ENCODE measurements at regions not wholly inside any gene's neighbourhood (a gene's known extent, or its start where the extent isn't known, plus 50 kb on each side); places are given as distances from the start of the nearest gene placed in this dataset.
"Not testable (repeated sequence)": the region's sequence is repeated elsewhere in the genome, so short reads cannot be mapped to it uniquely, and the experiment has no call there.

GRCh38 chr2:92072461-92073035 is 2798.7 kb upstream of the TEKT4 start:
- TF ChIP-seq POLR2A (IDR thresholded peaks at IDR 0.05) (no peak), CTCF (IDR thresholded peaks at IDR 0.05) (no peak), POLR2AphosphoS5 (IDR thresholded peaks at IDR 0.05) (no peak), EP300 (IDR thresholded peaks at IDR 0.05) (no peak)
- intact Hi-C loops (cut with DNase I): no loop called here
- DNase-seq: peak; percentile 25
- Histone ChIP-seq H3K9me3 (peaks cover 0 to 5% (median 1%) of the 10 kb centered on the region in 4 donors), H3K27me3 (no peaks in the 10 kb centered on the region), H3K36me3 (no peaks in the 10 kb centered on the region), H3K4me1 (no peaks in the 10 kb centered on the region), H3K27ac (no peak overlapping the region), H3K4me3 (no peak overlapping the region)
- 88 to 95% methylated on average over 37 of the region's 37 CpGs for WGBS, 2 donors

DNA sequence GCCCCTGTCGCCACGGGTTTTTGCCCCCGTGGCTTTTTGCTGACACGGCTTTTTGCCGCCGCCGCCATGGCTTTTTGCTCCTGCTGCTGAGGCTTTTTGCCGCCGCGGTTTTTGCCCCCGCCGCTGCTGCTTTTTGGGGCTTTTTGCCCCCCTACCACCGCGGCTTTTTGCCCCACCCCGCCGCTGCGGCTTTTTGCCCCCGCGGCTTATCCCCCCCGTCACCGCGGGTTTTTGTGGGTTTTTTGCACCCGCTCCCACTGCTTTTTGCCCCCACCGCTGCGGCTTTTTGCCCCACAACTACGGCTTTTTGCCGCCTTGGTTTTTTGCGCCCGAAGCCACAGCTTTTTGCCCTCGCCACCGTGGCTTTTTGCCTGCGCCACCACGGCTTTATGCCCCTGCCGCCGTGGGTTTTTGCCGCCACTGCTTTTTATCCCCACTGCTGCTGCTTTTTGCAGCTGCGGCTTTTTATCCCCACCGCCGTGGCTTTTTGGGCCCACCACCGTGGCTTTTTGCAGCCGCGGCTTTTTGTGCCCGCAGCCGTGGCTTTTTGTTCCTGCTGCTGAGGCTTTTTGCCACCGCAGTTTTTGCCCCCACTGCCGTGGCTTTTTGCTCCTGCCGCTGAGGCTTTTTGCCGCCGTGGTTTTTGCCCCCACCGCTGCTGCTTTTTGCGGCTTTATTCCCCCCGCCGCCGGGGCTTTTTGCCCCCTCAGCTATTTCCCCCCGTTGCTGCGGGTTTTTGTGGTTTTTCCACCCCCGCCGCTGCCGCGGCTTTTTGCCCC is 2798.0 kb upstream of the TEKT4 start:
- H3K4me3 ChIP-seq: no peak overlapping the region
- intact Hi-C loops (cut with DNase I): no loop called here
- no peaks in the 10 kb centered on the region for H3K36me3 ChIP-seq
- peak; percentile 54 for DNase-seq
- no peaks in the 10 kb centered on the region for H3K4me1 ChIP-seq
- 94 to 97% methylated on average over 60 of the region's 60 CpGs for WGBS, 2 donors
- TF ChIP-seq POLR2AphosphoS5 (IDR thresholded peaks at IDR 0.05) (no peak), CTCF (IDR thresholded peaks at IDR 0.05) (no peak), POLR2A (IDR thresholded peaks at IDR 0.05) (no peak), EP300 (IDR thresholded peaks at IDR 0.05) (no peak)
- H3K27ac ChIP-seq: no peak overlapping the region
- H3K9me3 ChIP-seq: peaks cover 0 to 5% (median 1%) of the 10 kb centered on the region in 4 donors
- no peaks in the 10 kb centered on the region for H3K27me3 ChIP-seq

DNA sequence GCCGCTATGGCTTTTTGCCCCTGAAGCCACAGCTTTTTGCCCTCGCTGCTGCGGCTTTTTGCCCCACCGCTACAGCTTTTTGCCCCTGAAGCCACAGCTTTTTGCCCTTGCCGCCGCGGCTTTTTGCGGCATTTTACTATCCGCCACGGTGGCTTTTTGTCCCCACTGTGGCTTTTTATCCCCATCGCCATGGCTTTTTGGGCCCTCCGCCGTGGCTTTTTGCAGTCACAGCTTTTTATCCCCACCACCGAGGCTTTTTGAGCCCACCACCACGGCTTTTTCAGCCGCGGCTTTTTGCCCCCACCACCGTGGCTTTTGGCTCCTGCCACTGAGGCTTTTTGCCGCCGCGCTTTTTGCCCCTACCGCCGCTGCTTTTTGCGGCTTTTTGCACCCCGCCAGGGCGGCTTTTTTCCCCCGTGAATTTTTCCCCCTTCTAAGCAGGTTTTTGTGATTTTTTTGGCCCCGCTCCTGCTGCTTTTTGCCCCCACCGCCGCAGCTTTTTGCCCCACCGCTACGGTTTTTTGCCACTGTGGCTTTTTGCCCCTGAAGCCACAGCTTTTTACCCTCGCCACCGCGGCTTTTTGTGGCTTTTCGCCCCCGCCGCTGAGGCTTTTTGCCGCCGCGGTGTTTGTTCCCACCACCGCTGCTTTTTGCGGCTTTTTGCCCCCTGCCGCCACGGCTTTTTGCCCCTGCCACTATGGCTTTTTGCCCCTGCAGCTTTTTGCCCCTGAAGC is 2797.2 kb upstream of the TEKT4 start:
- H3K4me3 ChIP-seq: no peak overlapping the region
- no peaks in the 10 kb centered on the region for H3K4me1 ChIP-seq
- H3K27ac ChIP-seq: no peak overlapping the region
- no peaks in the 10 kb centered on the region for H3K36me3 ChIP-seq
- no peaks in the 10 kb centered on the region for H3K27me3 ChIP-seq
- DNase-seq: peak; percentile 47
- intact Hi-C loops (cut with DNase I): no loop called here
- H3K9me3 ChIP-seq: peaks cover 0 to 5% (median 1%) of the 10 kb centered on the region in 4 donors
- no peak for TF ChIP-seq POLR2AphosphoS5 (IDR thresholded peaks at IDR 0.05)
- WGBS, 2 donors: 91 to 97% methylated on average over 45 of the region's 45 CpGs

DNA sequence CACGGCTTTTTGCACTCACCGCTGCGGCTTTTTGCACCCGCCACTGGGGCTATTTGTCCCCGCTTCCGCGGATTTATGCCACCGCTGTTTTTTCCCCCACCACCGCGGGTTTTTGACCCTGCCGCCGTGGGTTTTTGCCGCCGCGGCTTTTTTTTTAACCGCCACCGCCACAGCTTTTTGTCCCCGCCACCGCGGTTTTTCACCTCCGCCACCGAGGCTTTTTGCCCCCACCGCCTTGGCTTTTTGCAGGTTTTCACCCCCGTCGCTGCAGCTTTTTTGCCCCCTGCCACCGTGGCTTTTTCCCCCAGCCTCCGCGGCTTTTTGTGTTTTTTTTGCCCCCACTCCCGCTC is 2796.7 kb upstream of the TEKT4 start:
- no peak overlapping the region for H3K4me3 ChIP-seq
- TF ChIP-seq POLR2AphosphoS5 (IDR thresholded peaks at IDR 0.05) (no peak), CTCF (IDR thresholded peaks at IDR 0.05) (no peak), EP300 (IDR thresholded peaks at IDR 0.05) (no peak), POLR2A (IDR thresholded peaks at IDR 0.05) (no peak)
- H3K4me1 ChIP-seq: no peaks in the 10 kb centered on the region
- WGBS, 2 donors: 69 to 90% methylated on average over 29 of the region's 29 CpGs
- no peaks in the 10 kb centered on the region for H3K36me3 ChIP-seq
- peak; percentile 43 for DNase-seq
- peaks cover 0 to 5% (median 1%) of the 10 kb centered on the region in 4 donors for H3K9me3 ChIP-seq
- intact Hi-C loops (cut with DNase I): no loop called here
- no peak overlapping the region for H3K27ac ChIP-seq
- no peaks in the 10 kb centered on the region for H3K27me3 ChIP-seq

DNA sequence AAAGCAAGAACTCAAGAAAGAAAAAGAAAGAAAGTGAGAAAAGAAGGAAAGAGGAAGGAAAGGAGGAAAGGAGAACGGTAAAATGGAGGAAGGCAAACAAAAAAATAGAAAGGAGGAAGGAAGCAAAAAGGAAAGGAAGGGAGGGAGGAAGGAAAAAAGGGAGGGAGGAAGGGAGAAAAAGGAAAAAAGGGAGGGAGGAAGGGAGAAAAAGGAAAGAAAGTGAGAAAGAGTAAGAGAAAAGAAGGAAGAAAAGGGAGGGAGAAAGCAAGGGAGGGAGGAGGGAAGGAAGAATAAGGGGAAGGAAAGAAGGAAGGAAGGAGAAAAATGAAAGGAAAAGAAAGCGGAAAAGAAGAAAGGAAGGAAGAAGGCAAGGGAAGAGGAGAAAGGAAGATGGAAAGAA is 2795.9 kb upstream of the TEKT4 start:
- DNase-seq; H3K9me3 ChIP-seq; H3K36me3 ChIP-seq; H3K4me1 ChIP-seq; H3K27ac ChIP-seq; H3K4me3 ChIP-seq; H3K27me3 ChIP-seq; intact Hi-C loops (cut with DNase I): not testable (repeated sequence)
- 84 to 87% methylated on average over 2 of the region's 2 CpGs for WGBS, 2 donors
